Heart right ventricle (tissue), 16 donors: ENCODE measurements at regions not wholly inside any gene's neighbourhood (a gene's known extent, or its start where the extent isn't known, plus 50 kb on each side); places are given as distances from the start of the nearest gene placed in this dataset.

ENCODE experiments used
- ATAC-seq, 8 donors: fragments of 200-7000 bp; cut with Tn5 transposase; one replicate each; pipeline ENCODE4 v1.9.1; 2020; ENCODE audit warnings: mild to moderate bottlenecking in 8 of 8, moderate library complexity in 8 of 8, moderate number of reproducible peaks in 1 of 8
- DNase-seq, 2 donors: peaks; one replicate each; pipeline ENCODE4 v3.0.0-alpha.2; 2020
- H3K27ac ChIP-seq, 10 donors: fragments of 200-600 bp; sonication (generic) in 2 of 10; one replicate each; pipeline versions ENCODE4 v1.5.0 to v1.8.0; 2020 to 2022; ENCODE audit warnings: mild to moderate bottlenecking in 3 of 10
- H3K27me3 ChIP-seq, 7 donors: fragments of 200-600 bp; one replicate each; pipeline ENCODE4 v1.8.0; 2021 to 2022; ENCODE audit warnings: mild to moderate bottlenecking in 2 of 7
- H3K36me3 ChIP-seq, 9 donors: fragments of 200-600 bp; sonication (generic) in 1 of 9; one replicate each; pipeline versions ENCODE4 v1.5.0 to v1.8.0; 2020 to 2022; ENCODE audit warnings: mild to moderate bottlenecking in 2 of 9
- H3K4me1 ChIP-seq, 9 donors: fragments of 200-600 bp; sonication (generic) in 1 of 9; one replicate each; pipeline versions ENCODE4 v1.5.0 to v1.8.0; 2020 to 2022; ENCODE audit warnings: mild to moderate bottlenecking in 4 of 9
- H3K4me3 ChIP-seq, 10 donors: fragments of 200-600 bp; sonication (generic) in 2 of 10; one replicate each; pipeline versions ENCODE4 v1.5.0 to v1.8.0; 2020 to 2022; ENCODE audit warnings: mild to moderate bottlenecking in 7 of 10, moderate library complexity in 2 of 10
- H3K9me3 ChIP-seq, 11 donors: fragments of 200-600 bp in 10 of 11; sonication (generic) in 2 of 11; one replicate each; pipeline versions ENCODE4 v1.5.0 to v1.8.0; 2013 to 2022; ENCODE audit warnings: mild to moderate bottlenecking in 2 of 11, control low read depth in 1 of 11, moderate library complexity in 1 of 11
- WGBS, 2 donors: extraction: QIAGEN DNeasy Blood & Tissue Kit; methylation state at CpG; one replicate each; pipeline ENCODE4 v1.1.7; 2013; ENCODE audit warnings: inconsistent platforms in 1 of 2; 5-methylcytosine and 5-hydroxymethylcytosine counted together
- intact Hi-C, 10 donors: fragments of 100-400 bp; cut with DNase I; formaldehyde crosslinking; loops; one replicate each; pipeline versions ENCODE4 v1.11.1 to v1.14.2; 2022
- TF ChIP-seq, protein P1 (sequence below), 9 donors: fragments of 200-600 bp; sonication (generic) in 2 of 9; IDR thresholded peaks; one replicate each; pipeline versions ENCODE4 v1.5.0 to v1.8.0; 2021 to 2022; ENCODE audit warnings: antibody characterized with exemption in 9 of 9, mild to moderate bottlenecking in 5 of 9, moderate library complexity in 1 of 9
- donor health status: Arrhythmogenic right ventricular cardiomyopathy.
- donor health status: ischemic (EF 13 %, LVEDD 7.1; RV severe dilation, severe dysfunction).
- donor health status: healthy with polysubstance abuse.
- donor health status: DM: no; HTN: yes; CAD: no.
- donor health status: DM: no; HTN: no; CAD: no.
- donor health status: ischemic (EF 25% LVEDD 6.9; RV normal size, moderate dysfunction).
- donor health status: ischemic (EF 25% LVEDD 5.7; RV mildly dilated, moderate dysfunction).
- donor health status: healthy.
- donor health status: DM: yes; HTN: yes; CAD: no.
- donor health status: Ischemic cardiomyopathy.
- donor health status: ischemic (EF 35%, LVEDD 5.7; RV mildly dilated, moderate dysfunction).
- donor health status: nonischemic (EF 11% LVEDD 7.7; RV severe dilation, severe dysfunction).
- donor health status: DM: yes; HTN: yes; CAD: no.
- donor health status: PGD.
- donor health status: ischemic (EF 29% LVEDD 5.4; RV normal size, mild dysfunction).
- donor health status: nonischemic (EF 23%, LVEDD 6.1; RV moderate dilation, normal function).

DNA sequence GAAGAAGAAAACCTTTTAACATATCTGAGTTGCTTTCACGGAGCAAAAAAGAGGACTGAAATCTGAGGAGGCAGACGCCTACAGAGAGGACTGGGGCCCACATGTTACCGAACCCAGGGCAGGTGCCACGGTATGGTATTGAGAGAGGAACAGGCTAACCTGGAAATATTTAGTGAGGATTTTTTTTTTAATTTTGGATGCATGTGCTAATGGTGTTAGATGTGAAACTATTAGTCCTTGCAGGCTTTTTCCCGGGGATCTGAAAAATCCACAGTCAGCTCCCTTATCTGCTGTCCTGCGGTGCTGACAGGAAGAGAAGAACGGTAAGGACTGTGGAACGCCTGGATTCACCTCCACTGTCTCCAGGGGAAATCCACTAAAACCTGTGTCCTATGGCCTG is 819.7 kb downstream of the TMEM121 start:
- WGBS, 2 donors = 50 to 65% methylated on average over 8 of the region's 8 CpGs
- ATAC-seq (no peak), DNase-seq (no peak)
- Histone ChIP-seq H3K27ac (no peak overlapping the region), H3K9me3 (no peaks in the 10 kb centered on the region), H3K27me3 (peaks cover 0 to 55% (median 27%) of the 10 kb centered on the region in 7 donors), H3K4me1 (no peaks in the 10 kb centered on the region), H3K36me3 (no peaks in the 10 kb centered on the region), H3K4me3 (no peak overlapping the region)
- intact Hi-C loops = no loop called here
- TF ChIP-seq, protein P1, sequence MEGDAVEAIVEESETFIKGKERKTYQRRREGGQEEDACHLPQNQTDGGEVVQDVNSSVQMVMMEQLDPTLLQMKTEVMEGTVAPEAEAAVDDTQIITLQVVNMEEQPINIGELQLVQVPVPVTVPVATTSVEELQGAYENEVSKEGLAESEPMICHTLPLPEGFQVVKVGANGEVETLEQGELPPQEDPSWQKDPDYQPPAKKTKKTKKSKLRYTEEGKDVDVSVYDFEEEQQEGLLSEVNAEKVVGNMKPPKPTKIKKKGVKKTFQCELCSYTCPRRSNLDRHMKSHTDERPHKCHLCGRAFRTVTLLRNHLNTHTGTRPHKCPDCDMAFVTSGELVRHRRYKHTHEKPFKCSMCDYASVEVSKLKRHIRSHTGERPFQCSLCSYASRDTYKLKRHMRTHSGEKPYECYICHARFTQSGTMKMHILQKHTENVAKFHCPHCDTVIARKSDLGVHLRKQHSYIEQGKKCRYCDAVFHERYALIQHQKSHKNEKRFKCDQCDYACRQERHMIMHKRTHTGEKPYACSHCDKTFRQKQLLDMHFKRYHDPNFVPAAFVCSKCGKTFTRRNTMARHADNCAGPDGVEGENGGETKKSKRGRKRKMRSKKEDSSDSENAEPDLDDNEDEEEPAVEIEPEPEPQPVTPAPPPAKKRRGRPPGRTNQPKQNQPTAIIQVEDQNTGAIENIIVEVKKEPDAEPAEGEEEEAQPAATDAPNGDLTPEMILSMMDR (IDR thresholded peaks at IDR 0.05) = no peak

DNA sequence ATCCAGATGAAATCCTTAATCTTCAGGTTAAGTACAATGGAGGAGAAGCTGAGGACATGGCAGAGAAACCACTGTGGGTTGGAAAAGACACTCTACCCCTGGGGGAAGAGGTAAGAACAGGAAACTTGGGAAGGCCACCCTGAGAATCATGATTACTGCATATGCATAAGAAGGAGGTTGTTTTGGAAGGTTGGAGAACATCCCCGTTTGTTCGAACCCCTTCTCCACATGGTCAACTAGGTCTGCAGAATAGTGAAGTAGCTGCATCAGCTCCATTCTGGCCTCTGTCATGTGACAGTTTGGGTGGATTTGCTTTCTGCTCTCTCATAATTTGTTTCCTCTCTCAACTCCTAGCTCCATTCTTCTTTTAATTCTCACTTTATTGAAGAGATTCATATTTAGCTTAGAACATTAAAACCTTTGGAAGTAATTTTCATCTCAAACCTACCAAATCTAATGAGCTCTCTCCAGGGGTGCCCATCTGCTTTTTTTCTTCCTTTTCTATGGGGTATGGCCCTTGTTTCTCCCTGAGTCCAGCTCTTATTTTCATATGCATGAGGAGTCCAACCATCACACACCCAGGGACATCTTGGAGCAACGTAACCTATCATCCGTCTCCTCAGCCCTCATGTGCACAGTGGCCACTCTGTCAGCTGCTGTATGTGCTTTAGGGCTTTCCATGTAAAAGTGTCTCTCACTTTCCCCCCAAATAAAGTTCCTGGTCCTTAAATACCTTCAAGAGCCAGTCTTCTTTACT is 820.3 kb downstream of the TMEM121 start:
- Histone ChIP-seq H3K9me3 (no peaks in the 10 kb centered on the region), H3K36me3 (no peaks in the 10 kb centered on the region), H3K4me1 (no peaks in the 10 kb centered on the region), H3K27ac (no peak overlapping the region), H3K27me3 (peaks cover 0 to 55% (median 27%) of the 10 kb centered on the region in 7 donors), H3K4me3 (no peak overlapping the region)
- TF ChIP-seq, protein P1 (IDR thresholded peaks at IDR 0.05) = no peak
- WGBS, 2 donors = 84 to 87% methylated on average over 4 of the region's 4 CpGs
- intact Hi-C loops = no loop called here
- DNase-seq = no peak
- no peak for ATAC-seq

- ATAC-seq (no peak), DNase-seq (no peak)
- intact Hi-C loops = no loop called here
- TF ChIP-seq, protein P1 (IDR thresholded peaks at IDR 0.05) = no peak
- Histone ChIP-seq H3K36me3 (no peaks in the 10 kb centered on the region), H3K9me3 (no peaks in the 10 kb centered on the region), H3K27ac (no peak overlapping the region), H3K27me3 (peaks cover 0 to 55% (median 27%) of the 10 kb centered on the region in 7 donors), H3K4me3 (no peak overlapping the region), H3K4me1 (no peaks in the 10 kb centered on the region)
- 40 to 54% methylated on average over 4 of the region's 4 CpGs for WGBS, 2 donors
Observed at GRCh38 chr14:106347291-106347778, 821.0 kb downstream of the TMEM121 start.

DNA sequence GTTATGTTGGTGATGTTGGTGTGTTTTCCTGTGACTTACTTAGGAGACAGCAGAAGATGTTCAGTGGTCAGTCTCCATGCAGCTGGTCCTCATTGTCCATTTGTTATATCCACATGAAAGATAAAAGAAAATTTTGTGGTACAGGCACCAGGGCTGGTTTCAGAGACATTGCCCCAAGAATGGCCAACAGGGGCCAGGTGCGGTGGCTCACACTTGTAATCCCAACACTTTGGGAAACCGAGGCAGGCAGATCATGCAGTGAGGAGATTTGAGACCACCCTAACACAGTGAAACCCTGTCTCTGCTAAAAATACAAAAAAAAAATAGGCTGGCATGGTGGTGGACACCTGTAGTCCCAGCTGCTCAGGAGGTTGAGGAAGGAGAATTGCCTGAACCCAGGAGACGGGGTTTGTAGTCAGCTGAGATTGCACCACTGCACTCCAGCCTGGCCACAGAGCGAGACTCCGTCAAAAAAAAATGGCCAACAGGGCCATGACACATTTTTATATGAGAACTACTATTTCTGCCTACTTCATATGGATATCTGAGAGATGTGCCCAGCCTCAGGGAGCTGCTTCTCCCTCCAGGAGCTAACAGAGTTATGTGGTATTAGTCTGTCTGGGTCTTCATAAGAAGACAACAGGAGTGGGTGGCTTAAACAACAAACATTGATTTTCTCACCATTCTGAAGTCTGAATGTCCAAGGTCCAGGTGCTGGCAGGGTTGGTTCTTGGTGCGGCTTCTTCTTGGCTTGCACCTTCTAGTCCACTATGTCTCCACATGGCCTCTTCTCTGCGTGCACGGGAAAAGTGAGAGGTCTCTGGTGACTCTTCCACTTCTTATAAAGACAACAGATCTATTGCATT is 821.7 kb downstream of the TMEM121 start:
- Histone ChIP-seq H3K9me3 (no peaks in the 10 kb centered on the region), H3K27me3 (peaks cover 0 to 49% (median 27%) of the 10 kb centered on the region in 7 donors), H3K4me1 (no peaks in the 10 kb centered on the region), H3K4me3 (no peak overlapping the region), H3K27ac (no peak overlapping the region), H3K36me3 (no peaks in the 10 kb centered on the region)
- 43 to 52% methylated on average over 8 of the region's 8 CpGs for WGBS, 2 donors
- TF ChIP-seq, protein P1 (IDR thresholded peaks at IDR 0.05) = no peak
- intact Hi-C loops = no loop called here
- ATAC-seq (peak in 1 of 8 donors; percentile 13), DNase-seq (no peak)
